ENCODE measurements at regions not wholly inside any gene's neighbourhood (a gene's known extent, or its start where the extent isn't known, plus 50 kb on each side); places are given as distances from the start of the nearest gene placed in this dataset.

DNA sequence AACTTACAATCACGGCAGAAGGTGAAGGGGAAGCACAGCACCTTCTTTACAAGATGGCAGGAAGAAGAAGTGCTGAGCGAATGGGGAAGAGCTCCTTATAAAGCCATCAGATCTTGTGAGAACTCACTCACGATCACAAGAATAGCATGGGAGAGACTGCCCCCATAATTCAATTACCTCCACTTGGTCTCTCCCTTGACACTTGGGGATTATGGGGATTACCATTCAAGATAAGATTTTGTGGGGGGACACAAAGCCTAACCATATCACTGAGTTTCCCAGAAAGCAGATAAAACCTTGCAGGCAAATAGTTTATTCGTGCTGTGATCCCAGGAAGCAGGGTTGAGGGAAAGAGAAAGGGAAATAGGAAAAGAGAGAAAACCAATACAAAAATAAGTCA, 69.0 kb upstream of the GYPA start:
- Histone ChIP-seq H2BK120ac (ENCODE audit: low read depth, low read length, poor library complexity, severe bottlenecking) (no peak overlapping the region), H3K56ac (ENCODE audit: insufficient read length, low read depth, low read length) (no peak overlapping the region), H3K9me3 (ENCODE audit: control insufficient read depth, low read depth, low read length) (no peaks in the 10 kb centered on the region), H3K27ac (ENCODE audit: insufficient read length, low read depth, low read length) (no peak overlapping the region), H3K4me2 (ENCODE audit: insufficient read depth, insufficient read length, low read length) (no peak overlapping the region), H2AFZ (ENCODE audit: low read length) (no peak overlapping the region), H3K18ac (ENCODE audit: insufficient read length, low read depth, low read length) (no peak overlapping the region), H2AK5ac (ENCODE audit: insufficient read length, low read length) (no peak overlapping the region), H2BK12ac (ENCODE audit: insufficient read length, low read depth, low read length) (no peak overlapping the region), H4K5ac (ENCODE audit: insufficient read length, low read depth, low read length) (no peak overlapping the region), H3K4me1 (ENCODE audit: insufficient read depth, low read length) (no peaks in the 10 kb centered on the region), H3K4ac (ENCODE audit: low read depth, low read length) (no peak overlapping the region), H2BK20ac (ENCODE audit: low read depth, low read length, poor library complexity, severe bottlenecking) (no peak overlapping the region), H3K23ac (ENCODE audit: insufficient read length, low read depth, low read length) (no peak overlapping the region), H3K14ac (ENCODE audit: insufficient read depth, low read length) (no peak overlapping the region), H3K27me3 (ENCODE audit: insufficient read depth, low read length) (no peaks in the 10 kb centered on the region), H3K79me2 (ENCODE audit: insufficient read depth, low read length) (no peaks in the 10 kb centered on the region), H3K23me2 (ENCODE audit: insufficient read length, low read depth, low read length, poor library complexity, severe bottlenecking) (no peaks in the 10 kb centered on the region), H4K8ac (replicated peaks; ENCODE audit: insufficient read length, low read depth, low read length) (no peak overlapping the region), H4K91ac (ENCODE audit: insufficient read length, low read depth, low read length) (no peak overlapping the region), H2BK5ac (ENCODE audit: insufficient read length, low read length) (no peak overlapping the region), H2BK15ac (ENCODE audit: low read depth, low read length) (no peak overlapping the region), H3T11ph (ENCODE audit: low read length) (no peak overlapping the region), H4K20me1 (ENCODE audit: control insufficient read depth, insufficient read depth, insufficient read length) (no peaks in the 10 kb centered on the region), H3K9ac (ENCODE audit: extremely low read depth, insufficient read length, low read length) (no peak overlapping the region), H3K79me1 (ENCODE audit: insufficient read depth, low read depth, low read length, poor library complexity, severe bottlenecking) (no peaks in the 10 kb centered on the region)
- H3K4me1 Mint-ChIP-seq: no peaks in the 10 kb centered on the region
- TF ChIP-seq CTCF (conservative IDR thresholded peaks at IDR 0.05): no peak
- no peak overlapping the region for H3K27ac Mint-ChIP-seq
- H3K27me3 Mint-ChIP-seq (ENCODE audit: low read depth): no peaks in the 10 kb centered on the region
- H3K4me3 Mint-ChIP-seq: no peak overlapping the region
- no peaks in the 10 kb centered on the region for H3K36me3 Mint-ChIP-seq (ENCODE audit: insufficient read depth in 1 of 3, low read depth in 3 of 3)
- DNase-seq: no peak
- H3K9me3 Mint-ChIP-seq: peaks cover 0 to 6% of the 10 kb centered on the region in 2 experiments; a peak in 3 of 5 replicates
- WGBS (ENCODE audit: extremely low coverage, insufficient read length, low lambda C conversion rate): no CpG with 5 or more reads among the region's 4 CpGs
